GM13977 (cell line): ENCODE measurements at regions not wholly inside any gene's neighbourhood (a gene's known extent, or its start where the extent isn't known, plus 50 kb on each side); places are given as distances from the start of the nearest gene placed in this dataset.

ENCODE experiments used
- DNase-seq: peaks from one replicate; pipeline ENCODE4 v3.0.0; 2012; ENCODE audit warnings: low spot score
- CTCF ChIP-seq: IDR thresholded peaks from 2 replicates; pipeline ENCODE4 v1.5.1; 2012; ENCODE audit warnings: mild to moderate bottlenecking, control low read depth; ENCODE audit not compliant: insufficient read depth; ENCODE audit errors: extremely low read depth, missing control alignments
- in situ Hi-C: fragments of 300-500 bp; cut with MboI; formaldehyde crosslinking; loops from one replicate; pipeline ENCODE4 v1.12.0; 2022; ENCODE audit warnings: low sequenced_read_pairs, low pct_unique_long_range_greater_than_20kb, mixed read lengths, inconsistent platforms; ENCODE audit not compliant: unreplicated experiment

GRCh38 chr20:11044561-11044960, 370.8 kb upstream of the JAG1 start:
- in situ Hi-C loops: no loop called here
- DNase-seq: no peak
- no peak for TF ChIP-seq CTCF

- no peak for DNase-seq
- TF ChIP-seq CTCF: no peak
Observed at GRCh38 chr20:11045412-11046175, 371.8 kb upstream of the JAG1 start.

GRCh38 chr20:11047559-11047958, 373.8 kb upstream of the JAG1 start:
- in situ Hi-C loops: no loop called here
- no peak for TF ChIP-seq CTCF
- no peak for DNase-seq

More at GRCh38 chr20:11045412-11046175, 371.8 kb upstream of the JAG1 start:
- in situ Hi-C loops: no loop called here

GRCh38 chr20:11048739-11049138, 374.9 kb upstream of the JAG1 start:
- in situ Hi-C loops: no loop called here
- no peak for DNase-seq
- no peak for TF ChIP-seq CTCF

- in situ Hi-C loops: no loop called here
- DNase-seq: no peak
- TF ChIP-seq CTCF: no peak
Observed at GRCh38 chr20:11050350-11050749, 376.6 kb upstream of the JAG1 start.

GRCh38 chr20:11051136-11051535, 377.3 kb upstream of the JAG1 start:
- TF ChIP-seq CTCF: no peak
- in situ Hi-C loops: no loop called here
- DNase-seq: no peak

- in situ Hi-C loops: no loop called here
- DNase-seq: no peak
- no peak for TF ChIP-seq CTCF
Observed at GRCh38 chr20:11053310-11053709, 379.5 kb upstream of the JAG1 start.
